Thyroid gland (tissue), 4 donors: ENCODE measurements at regions not wholly inside any gene's neighbourhood (a gene's known extent, or its start where the extent isn't known, plus 50 kb on each side); places are given as distances from the start of the nearest gene placed in this dataset.

ENCODE experiments used
- DNase-seq, 2 donors: peaks; one replicate each; pipeline ENCODE4 v3.0.0-alpha.2; 2019
- H3K27ac ChIP-seq, 3 donors: fragments of 200-600 bp; sonication (generic); 1 replicate in 2 of 3; 2 replicates in 1 of 3; pipeline ENCODE4 v1.5.1; 2016 to 2019; ENCODE audit warnings: mild to moderate bottlenecking in 1 of 3, moderate library complexity in 1 of 3
- H3K27me3 ChIP-seq: fragments of 200-600 bp; sonication (generic); one replicate; pipeline ENCODE4 v1.5.1; 2019
- H3K36me3 ChIP-seq, 2 donors: fragments of 200-600 bp; sonication (generic); one replicate each; pipeline ENCODE4 v1.5.1; 2016 to 2019
- H3K4me1 ChIP-seq, 2 donors: fragments of 200-600 bp; sonication (generic); one replicate each; pipeline ENCODE4 v1.5.1; 2017 to 2019
- H3K4me3 ChIP-seq, 3 donors: fragments of 200-600 bp; sonication (generic); replicated peaks in 1 of 3; 1 replicate in 2 of 3; 2 replicates in 1 of 3; pipeline ENCODE4 v1.5.1; 2016; ENCODE audit warnings: mild to moderate bottlenecking in 1 of 3
- H3K9me3 ChIP-seq: fragments of 200-600 bp; sonication (generic); one replicate; pipeline ENCODE4 v1.5.1; 2017
- CTCF ChIP-seq, 6 experiments: fragments of 200-600 bp in 3 of 6; fragments of 450-650 bp in 3 of 6; sonication (generic) in 3 of 6; IDR thresholded peaks; one replicate each; pipeline ENCODE4 v1.5.1; 2016 to 2019; ENCODE audit warnings: antibody characterized with exemption in 6 of 6, mild to moderate bottlenecking in 2 of 6, inconsistent platforms in 1 of 6, moderate library complexity in 1 of 6
- POLR2A ChIP-seq, 2 donors: fragments of 450-650 bp; IDR thresholded peaks; one replicate each; pipeline ENCODE4 v1.6.1; 2017; ENCODE audit warnings: antibody characterized with exemption in 2 of 2, mild to moderate bottlenecking in 2 of 2, moderate library complexity in 1 of 2
- WGBS, 2 donors: methylation state at CpG; one replicate each; pipeline ENCODE4 v1.1.5; 2017; 5-methylcytosine and 5-hydroxymethylcytosine counted together
- intact Hi-C: fragments of 100-400 bp; cut with DNase I; formaldehyde crosslinking; loops from one replicate; pipeline ENCODE4 v1.15.1; 2023

- Histone ChIP-seq H3K27ac (no peak overlapping the region), H3K4me1 (no peaks in the 10 kb centered on the region), H3K4me3 (no peak overlapping the region), H3K9me3 (no peaks in the 10 kb centered on the region), H3K36me3 (no peaks in the 10 kb centered on the region), H3K27me3 (no peaks in the 10 kb centered on the region)
- TF ChIP-seq CTCF (IDR thresholded peaks at IDR 0.05) (no peak), POLR2A (IDR thresholded peaks at IDR 0.05) (no peak)
- intact Hi-C loops: no loop called here
- DNase-seq: no peak
These were observed 131.5 kb upstream of the CENPE start for GRCh38 chr4:103329642-103330041.

GRCh38 chr4:103324811-103325210 lies 126.7 kb upstream of the CENPE start:
- TF ChIP-seq CTCF (IDR thresholded peaks at IDR 0.05): no peak
- TF ChIP-seq POLR2A (IDR thresholded peaks at IDR 0.05): no peak
- Histone ChIP-seq H3K4me3 (no peak overlapping the region), H3K27me3 (no peaks in the 10 kb centered on the region), H3K4me1 (no peaks in the 10 kb centered on the region), H3K36me3 (no peaks in the 10 kb centered on the region), H3K9me3 (no peaks in the 10 kb centered on the region), H3K27ac (no peak overlapping the region)
- 18 to 19% methylated on average over 1 of the region's 1 CpG for WGBS, 2 donors
- intact Hi-C loops: no loop called here
- no peak for DNase-seq

GRCh38 chr4:103318327-103318726 lies 120.2 kb upstream of the CENPE start:
- no peak overlapping the region for H3K4me3 ChIP-seq
- H3K36me3 ChIP-seq: no peaks in the 10 kb centered on the region
- no peak overlapping the region for H3K27ac ChIP-seq
- 71 to 85% methylated on average over 3 of the region's 3 CpGs for WGBS, 2 donors
- no peaks in the 10 kb centered on the region for H3K9me3 ChIP-seq
- H3K4me1 ChIP-seq: no peaks in the 10 kb centered on the region
- DNase-seq: no peak
- H3K27me3 ChIP-seq: no peaks in the 10 kb centered on the region
- no peak for TF ChIP-seq CTCF (IDR thresholded peaks at IDR 0.05)
- TF ChIP-seq POLR2A (IDR thresholded peaks at IDR 0.05): no peak
- intact Hi-C loops: no loop called here

- intact Hi-C loops: no loop called here
- TF ChIP-seq CTCF (IDR thresholded peaks at IDR 0.05) (no peak), POLR2A (IDR thresholded peaks at IDR 0.05) (no peak)
- Histone ChIP-seq H3K27me3 (no peaks in the 10 kb centered on the region), H3K36me3 (no peaks in the 10 kb centered on the region), H3K4me3 (no peak overlapping the region), H3K27ac (no peak overlapping the region), H3K4me1 (peaks cover 0 to 9% of the 10 kb centered on the region in 2 donors), H3K9me3 (no peaks in the 10 kb centered on the region)
- WGBS, 2 donors: 84 to 85% methylated on average over 5 of the region's 5 CpGs
- no peak for DNase-seq
These were observed 110.1 kb upstream of the CENPE start for GRCh38 chr4:103308248-103308561.

GRCh38 chr4:103307453-103308247 lies 109.5 kb upstream of the CENPE start:
- peak; percentile 31 to 51 for DNase-seq
- Histone ChIP-seq H3K27me3 (no peaks in the 10 kb centered on the region), H3K27ac (no peak overlapping the region), H3K4me1 (peaks cover 0 to 9% of the 10 kb centered on the region in 2 donors), H3K4me3 (no peak overlapping the region), H3K9me3 (no peaks in the 10 kb centered on the region), H3K36me3 (no peaks in the 10 kb centered on the region)
- intact Hi-C loops: no loop called here
- WGBS, 2 donors: 62 to 65% methylated on average over 13 to 15 of the region's 18 CpGs
- no peak for TF ChIP-seq CTCF (IDR thresholded peaks at IDR 0.05)
- no peak for TF ChIP-seq POLR2A (IDR thresholded peaks at IDR 0.05)
